ENCODE measurements at regions not wholly inside any gene's neighbourhood (a gene's known extent, or its start where the extent isn't known, plus 50 kb on each side); places are given as distances from the start of the nearest gene placed in this dataset.

- TF ChIP-seq EP300 (IDR thresholded peaks at IDR 0.05) = no peak
- no peak for TF ChIP-seq CTCF (IDR thresholded peaks at IDR 0.05)
Measured at GRCh38 chr6:156618600-156619205, 158.5 kb upstream of the ARID1B start.

Data from esophagus muscularis mucosa (tissue), 3 donors.